NK-92 treated with Interleukin-12 subunit alpha and Interleukin-12 subunit beta, amount 100 ng/mL, for 24 hours (cell line): ENCODE measurements at regions not wholly inside any gene's neighbourhood (a gene's known extent, or its start where the extent isn't known, plus 50 kb on each side); places are given as distances from the start of the nearest gene placed in this dataset.
"Not testable (repeated sequence)": the region's sequence is repeated elsewhere in the genome, so short reads cannot be mapped to it uniquely, and the experiment has no call there.

Experiments used
- DNase-seq: peaks from one replicate; lab custom pipeline; 2025; lab: John Stamatoyannopoulos, UW

DNA sequence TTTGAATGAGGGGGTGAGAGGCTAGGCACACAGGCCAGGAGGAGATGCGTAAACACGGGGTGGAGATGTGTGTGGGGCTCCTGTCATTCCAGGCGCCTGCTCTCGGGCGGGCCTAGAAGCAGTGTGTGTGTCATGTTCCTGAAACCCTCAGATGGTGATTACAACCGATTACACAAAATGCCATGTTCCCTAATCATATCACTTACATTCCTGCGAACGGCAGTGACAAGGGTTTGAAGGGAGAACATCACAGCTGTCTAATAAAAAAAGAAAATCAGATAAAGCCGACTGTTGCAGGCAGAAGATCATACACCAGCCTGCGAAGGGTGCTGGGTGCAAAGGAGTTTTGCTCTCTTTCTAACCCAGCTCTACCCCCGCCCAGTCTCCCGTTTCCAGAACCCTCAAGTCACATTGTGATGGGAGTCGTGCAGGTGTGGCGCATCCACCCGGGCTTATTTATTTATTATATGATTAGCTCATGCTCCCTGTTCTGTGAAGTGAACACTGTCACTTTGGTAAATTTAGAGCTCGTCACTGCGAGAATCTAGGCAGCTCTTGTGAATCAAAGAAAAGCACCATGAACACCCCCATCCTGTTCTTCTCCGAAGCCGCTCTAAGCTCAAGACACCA, 140.3 kb downstream of the NR2F2 start:
- no peak for DNase-seq

DNA sequence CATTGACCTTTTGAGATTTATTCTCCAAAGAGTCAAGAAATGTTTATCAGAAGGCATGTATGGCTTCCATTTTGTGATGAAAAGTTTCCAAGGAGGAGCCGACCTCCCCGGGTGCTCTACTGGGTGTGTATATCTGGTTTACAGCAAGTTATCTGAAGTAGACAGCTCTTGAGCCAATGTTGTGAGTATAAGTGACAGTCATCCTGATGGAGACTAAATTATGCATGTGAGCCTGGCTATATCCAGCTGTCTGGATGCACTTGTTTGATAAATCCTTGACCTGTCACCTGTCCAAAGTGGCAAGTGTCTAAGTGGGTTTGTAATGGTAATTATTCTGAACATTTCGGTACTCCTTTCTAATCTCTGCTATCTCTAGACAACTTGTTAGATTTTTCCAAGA, 142.2 kb downstream of the NR2F2 start:
- no peak for DNase-seq

DNA sequence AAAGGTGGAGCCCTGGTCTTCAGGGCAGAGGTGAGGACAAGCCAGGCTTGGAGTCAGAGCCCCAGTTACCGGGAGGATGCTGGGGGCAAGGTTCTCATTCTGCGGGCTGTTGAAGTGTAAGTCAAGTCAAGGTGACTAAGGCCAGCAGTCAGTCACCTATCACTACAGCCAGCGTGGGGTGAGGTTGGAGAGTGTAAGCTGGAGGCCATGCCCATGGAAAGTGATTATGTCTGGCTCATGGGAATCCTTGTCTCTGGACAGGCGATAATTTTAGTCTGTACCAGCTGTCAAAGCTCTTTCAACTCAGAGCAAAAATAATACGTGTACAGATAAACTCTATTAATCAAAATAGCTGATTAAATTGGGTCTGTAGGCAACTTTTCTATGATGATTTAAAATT, 143.1 kb downstream of the NR2F2 start:
- no peak for DNase-seq

DNA sequence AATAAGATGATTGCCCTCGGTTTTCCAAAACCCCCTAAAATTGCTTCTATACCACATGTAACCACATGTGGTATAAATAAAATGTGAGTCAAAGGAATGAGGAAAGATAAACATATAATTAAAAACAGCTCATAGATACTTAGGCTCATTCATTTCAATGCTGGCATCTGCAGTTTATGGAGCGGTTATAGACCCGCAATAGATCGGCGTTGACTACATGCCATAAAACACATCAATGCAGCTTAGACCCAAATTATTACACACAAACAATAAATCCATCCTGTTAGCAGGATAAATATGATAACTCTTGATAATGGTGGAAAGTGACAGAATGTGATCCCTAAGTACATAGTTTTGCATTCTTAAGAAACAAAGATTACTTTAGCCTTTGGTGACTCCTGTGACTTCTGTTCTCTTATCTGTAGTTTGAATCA, 143.7 kb downstream of the NR2F2 start:
- no peak for DNase-seq

DNA sequence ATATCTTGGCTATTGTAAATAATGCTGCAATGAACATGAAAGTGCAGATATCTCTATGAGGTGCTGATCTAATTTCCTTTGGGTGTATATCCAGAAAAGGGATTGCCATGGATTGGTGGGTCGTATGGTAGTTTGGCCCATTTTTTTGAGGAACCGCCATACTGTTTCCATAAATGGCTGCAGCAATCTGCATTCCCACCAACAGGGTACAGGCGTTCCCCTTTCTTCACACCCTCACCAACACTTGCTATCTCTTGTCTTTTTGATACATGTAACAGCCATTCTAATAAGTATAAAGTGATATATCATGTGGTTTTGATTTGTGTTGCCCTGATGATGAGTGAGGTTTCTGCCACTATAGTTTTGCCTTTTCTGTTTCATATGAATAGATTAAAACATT, 146.7 kb downstream of the NR2F2 start:
- no peak for DNase-seq

DNA sequence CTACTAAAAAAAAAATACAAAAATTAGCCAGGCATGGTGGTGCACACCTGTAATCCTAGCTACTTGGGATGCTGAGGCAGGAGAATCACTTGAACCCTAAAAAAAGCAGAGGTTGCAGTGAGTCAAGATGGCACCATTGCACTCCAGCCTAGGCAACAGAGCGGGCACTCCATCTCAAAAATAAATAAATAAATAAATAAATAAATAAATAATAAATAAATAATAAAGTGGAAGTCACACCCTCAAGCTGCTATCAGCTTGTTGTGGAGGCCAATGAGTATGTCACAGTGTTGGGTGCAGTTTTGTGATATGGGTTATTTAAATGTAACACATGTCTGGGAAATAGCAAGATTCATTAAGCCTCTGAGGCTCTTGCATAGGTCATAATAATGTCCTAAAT, 153.9 kb downstream of the NR2F2 start:
- not testable (repeated sequence) for DNase-seq

DNA sequence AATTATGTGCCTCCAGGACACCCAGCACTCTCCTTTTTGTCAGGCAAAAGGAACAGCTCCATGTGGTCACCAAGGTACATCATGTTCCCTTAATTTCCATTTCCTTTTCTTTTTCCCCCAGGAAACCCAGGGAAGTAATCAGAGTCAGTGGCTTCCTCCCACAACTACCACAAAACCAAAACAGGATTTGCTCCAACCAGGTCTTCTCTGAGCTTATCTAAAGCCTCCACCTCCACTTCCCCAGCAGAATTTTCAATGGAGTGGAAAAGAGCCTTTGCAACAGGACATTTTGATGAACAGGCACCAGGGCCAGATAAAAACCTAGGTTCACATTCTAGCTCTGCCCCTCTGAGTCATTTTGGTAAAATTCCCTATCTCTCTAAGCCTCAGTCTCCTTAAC, 154.3 kb downstream of the NR2F2 start:
- DNase-seq = no peak

DNA sequence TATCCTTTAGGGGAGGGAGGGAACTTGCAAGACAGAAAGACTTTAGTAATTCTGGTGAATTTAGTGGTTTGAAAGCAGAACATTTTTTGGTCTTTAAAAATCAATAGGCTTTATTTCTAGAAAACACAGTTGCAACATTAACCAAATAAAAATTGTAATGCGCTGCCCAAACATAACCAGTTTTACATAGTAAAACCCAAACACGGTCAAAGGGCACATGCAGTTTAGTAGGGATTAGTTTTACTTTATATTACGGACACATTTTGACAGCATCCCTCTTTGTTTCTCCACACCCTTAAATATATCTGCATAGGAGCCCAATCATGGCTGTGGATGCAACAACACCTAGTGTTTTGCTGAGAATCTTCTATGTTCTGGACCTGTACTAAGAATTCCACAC, 156.7 kb downstream of the NR2F2 start:
- DNase-seq = no peak

DNA sequence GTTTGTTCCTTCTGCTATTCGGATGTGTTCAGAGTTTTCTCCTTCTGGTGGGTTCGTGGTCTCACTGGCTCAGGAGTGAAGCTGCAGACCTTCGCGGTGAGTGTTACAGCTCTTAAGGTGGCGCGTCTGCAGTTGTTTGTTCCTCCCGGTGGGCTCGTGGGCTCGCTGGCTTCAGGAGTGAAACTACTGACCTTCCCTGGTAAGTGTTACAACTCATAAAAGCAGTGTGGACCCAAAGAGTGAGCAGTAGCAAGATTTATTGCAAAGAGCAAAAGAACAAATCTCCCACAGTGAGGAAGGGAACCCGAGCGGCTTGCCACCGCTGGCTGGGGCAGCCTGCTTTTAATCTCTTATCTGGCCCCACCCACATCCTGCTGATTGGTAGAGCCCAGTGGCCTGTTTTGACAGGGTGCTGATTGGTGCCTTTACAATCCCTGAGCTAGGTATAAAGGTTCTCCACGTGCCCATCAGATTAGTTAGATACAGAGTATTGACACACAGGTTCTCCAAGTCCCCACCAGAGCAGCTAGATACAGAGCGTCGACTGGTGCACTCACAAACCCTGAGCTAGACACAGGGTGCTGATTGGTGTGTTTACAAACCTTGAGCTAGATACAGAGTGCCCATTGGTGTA, 160.7 kb downstream of the NR2F2 start:
- DNase-seq = not testable (repeated sequence)

DNA sequence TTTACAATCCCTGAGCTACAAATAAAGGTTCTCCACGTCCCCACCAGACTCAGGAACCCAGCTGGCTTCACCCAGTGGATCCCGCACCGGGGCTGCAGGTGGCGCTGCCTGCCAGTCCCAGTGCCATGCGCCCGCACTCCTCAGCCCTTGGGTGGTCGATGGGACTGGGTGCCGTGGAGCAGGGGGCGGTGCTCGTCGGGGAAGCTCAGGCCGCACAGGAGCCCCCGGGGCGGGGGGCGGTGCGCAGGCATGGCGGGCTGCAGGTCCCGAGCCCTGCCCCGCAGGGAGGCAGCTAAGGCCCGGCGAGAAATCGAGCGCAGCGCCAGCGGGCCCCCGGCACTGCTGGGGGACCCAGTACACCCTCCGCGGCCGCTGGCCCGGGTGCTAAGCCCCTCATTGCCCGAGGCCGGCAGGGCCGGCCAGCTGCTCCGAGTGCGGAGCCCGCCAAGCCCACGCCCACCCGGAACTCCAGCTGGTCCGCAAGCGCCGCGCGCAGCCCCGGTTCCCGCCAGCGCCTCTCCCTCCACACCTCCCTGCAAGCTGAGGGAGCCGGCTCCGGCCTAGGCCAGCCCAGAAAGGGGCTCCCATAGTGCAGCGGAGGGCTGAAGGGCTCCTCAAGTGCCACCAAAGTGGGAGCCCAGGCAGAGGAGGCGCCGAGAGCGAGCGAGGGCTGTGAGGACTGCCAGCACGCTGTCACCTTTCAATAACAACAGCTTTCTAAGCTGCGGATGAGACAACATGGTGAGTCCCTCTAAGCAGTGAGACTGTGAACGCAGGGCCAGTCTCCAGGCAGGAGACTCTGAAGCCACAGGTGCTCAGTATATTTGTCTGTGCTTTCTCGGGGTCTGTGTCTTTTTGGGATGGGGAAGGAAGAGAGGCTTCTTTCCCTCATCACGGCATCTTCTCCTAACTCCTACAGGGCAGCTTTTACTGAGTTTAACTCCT, 161.5 kb downstream of the NR2F2 start:
- DNase-seq = not testable (repeated sequence)

DNA sequence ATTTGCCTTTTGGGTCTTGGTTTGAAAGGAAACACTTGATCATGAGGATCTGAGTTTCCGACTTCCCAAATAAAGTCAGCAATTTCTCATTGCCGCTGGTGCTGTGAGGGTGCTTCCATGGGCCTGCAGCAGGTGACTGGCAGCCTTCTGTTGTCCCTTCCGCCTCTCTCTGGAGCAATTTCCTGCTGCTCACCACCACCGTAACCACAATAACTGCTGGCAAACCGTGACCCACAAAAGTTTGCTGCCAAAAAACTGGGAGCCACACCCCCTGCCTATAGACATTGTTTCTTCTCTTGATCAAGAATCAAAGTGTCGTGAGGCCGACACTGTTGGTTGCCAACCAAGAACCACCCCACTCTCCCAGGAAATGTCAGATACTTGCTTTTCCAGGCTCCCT, 164.0 kb downstream of the NR2F2 start:
- DNase-seq = no peak

DNA sequence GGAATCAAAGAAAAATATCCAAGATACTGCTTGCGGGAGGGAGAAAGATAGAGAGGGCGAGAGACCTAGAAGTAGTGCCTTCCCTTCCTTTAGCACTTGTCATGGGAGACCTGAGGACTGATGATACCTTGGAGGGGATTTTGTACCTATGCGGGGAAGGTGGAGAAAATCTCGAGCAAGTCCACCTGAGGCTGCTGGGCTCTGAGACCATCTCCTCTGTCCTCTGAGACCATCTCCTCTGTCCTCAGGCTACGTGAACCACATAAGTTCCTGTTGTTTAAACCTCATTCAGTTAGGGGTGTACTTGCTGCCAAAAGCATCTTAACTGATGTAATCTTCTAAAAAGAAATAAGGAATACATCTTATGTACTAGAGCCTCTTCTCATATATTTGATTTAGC, 164.9 kb downstream of the NR2F2 start:
- no peak for DNase-seq

DNA sequence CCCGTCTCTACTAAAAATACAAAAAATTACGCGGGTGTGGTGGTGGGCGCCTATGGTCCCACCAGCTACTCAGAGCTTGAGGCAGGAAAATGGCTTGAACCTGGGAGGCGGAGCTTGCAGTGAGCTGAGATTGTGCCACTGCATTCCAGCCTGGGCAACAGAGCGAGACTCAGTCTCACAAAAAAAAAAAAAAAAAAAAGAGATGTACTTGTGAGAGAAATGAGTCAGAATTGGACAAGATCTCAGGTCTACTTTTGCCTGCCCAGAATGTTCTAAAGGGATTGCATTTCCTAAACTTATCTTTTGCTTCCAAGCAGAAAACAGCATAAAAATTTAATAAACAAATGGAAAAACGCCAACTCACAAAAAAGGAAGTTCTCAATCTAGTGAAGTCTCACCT, 167.5 kb downstream of the NR2F2 start:
- no peak for DNase-seq

DNA sequence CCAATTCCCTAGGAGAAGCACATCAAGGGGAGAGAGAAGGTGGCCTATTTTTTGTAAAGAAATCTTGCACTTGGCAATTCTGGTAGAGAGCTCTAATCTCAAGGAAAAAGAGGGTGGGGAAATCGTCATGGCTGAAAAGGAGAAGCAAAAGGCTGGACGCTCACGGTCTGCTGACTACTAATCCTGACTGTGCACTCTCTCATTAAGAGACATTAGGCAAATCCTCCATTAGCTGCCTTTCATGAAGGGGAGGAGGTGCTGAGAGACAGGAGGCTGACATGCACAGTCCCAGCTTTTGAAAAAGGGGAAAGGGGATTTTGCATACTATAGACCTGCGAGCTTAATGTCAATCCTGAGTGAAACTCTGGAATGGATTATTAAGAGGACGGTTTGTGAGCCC, 170.0 kb downstream of the NR2F2 start:
- DNase-seq = no peak

DNA sequence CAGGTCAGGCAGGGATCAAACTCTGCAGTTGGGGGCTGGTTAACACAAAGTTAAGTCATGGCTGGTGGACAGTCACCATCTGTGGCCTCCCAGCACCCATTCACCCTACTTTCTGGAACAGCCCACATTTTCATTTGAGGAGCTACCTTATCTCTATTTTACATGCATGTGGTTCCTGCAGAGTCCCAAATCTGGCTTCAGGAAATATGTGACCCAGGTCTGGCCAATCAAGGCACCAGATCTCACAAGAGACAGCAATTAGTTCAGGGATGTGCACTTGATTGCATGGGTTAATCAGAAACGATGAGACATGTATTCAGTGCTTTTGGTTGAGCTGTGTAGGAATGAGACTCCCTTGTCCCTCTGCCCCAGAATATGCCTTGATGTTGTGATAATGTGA, 170.9 kb downstream of the NR2F2 start:
- DNase-seq = no peak

DNA sequence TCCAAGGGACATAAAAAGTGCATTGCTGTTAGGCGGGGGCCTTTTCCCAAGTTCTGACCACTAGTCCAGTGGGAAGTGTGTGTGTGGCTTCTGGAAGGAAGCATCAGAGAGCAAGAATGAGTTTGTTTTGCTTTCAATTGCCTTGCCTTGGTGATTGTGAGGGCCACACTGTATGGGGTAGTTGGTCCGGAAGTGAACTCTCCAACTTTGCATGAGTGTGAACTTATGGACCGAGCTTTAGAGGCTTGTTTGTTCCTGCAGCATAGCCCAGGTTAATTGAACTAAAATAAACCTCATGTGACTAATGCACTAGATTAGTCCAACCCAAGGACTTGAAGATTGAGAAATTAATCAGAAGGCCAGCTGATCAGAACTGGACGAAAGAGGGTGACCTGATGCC, 171.7 kb downstream of the NR2F2 start:
- DNase-seq = no peak

DNA sequence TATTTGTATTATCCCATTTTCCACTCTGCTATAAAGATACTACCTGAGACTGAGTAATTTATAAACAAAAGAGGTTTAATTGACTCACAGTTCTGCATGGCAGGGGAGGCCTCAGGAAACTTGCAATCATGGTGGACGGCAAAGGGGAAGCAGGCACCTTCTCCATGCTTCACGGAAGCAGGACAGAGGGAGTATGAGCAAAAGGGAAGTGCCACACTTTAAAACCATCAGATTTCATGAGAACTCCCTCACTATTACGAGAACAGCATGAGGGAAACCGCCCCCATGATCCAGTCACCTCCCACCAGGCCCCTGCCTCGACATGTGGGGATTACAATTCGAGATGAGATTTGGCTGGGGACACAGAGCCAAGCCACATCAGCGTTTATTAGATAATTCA, 172.8 kb downstream of the NR2F2 start:
- no peak for DNase-seq

DNA sequence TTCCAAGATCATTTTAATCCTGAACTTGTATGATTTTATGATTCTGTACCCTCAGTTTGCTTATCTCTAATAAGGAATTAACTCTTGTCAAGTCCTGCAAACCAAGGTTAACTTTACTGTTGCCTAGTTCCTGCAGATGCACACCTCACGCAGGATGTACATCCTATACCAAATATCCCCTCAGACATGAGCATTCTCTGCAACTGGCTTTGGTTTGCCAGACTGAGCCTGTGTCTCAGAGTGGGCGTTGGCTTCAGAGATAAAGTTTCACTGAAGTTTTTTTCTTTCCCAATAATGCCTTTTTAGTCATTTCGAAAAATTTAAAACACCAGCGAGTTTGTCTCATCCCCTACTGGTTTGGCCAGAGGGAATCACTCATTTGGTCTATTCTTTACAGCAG, 173.9 kb downstream of the NR2F2 start:
- DNase-seq = no peak

DNA sequence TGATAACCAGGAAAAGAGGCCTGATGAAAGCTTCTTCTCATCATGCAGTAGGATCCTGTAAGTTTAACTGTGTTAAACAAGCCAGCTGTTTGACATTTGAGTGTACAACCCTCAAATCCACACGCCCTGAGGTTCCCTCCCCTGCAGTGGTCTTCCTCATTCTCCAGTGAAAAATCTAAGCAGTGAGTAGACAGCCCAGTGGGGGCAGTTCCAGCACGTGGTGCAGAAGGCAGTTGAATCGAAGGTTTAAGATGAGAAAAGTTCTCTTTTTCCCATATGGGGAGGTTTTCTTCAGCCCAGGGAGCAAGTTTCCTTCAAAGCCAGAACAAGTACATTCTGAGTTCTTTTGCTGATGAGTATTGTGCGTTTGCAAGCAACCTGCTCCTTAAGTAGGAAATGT, 174.5 kb downstream of the NR2F2 start:
- DNase-seq = no peak

DNA sequence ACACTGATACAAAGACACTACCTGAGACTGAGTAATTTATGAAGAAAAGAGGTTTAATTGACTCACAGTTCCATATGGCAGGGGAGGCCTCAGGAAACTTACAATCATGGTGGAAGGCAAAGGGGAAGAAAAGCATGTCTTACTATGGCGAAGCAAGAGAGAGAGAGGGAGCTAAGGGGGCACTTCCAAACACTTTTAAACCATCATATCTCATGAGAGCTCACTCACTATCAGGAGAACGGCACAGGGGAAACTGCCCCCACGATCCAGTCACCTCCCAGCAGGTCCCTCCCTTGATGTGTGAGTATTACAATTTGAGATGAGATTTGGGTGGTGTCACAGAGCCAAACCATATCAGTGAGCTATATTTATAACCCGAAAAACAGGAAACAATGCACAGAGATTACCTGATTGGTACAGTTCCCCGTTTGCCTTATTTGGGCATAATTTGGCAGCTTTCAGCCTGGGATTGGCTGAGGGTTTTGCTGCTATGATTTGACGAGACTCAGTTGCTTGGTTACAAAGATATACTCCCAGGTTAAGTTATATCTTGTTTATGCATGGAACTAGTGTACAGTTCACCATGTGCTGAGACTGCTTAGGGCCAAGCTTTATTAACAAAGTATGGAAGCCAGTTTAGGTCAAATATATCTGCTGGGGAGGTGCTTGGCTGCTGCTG, 184.2 kb downstream of the NR2F2 start:
- DNase-seq = no peak

DNA sequence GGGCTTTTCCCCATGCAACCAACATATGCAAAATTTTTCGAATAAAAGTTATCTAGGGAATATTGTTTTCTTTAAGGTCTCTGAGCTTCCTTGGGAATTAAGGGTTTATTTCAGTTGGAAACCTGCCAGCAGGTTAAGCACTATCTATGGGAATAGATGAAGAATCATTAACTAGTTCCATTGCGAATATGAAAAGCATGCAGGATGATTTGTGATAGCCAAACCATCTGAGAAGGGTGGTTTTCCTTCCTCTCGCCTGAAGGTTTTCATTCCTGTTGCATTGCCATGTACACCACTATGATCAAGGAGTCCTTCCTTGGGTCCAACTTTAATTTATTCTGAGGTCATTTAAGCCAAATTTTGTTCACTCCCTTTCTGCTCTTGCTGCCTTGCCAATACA, 184.9 kb downstream of the NR2F2 start:
- DNase-seq = no peak

DNA sequence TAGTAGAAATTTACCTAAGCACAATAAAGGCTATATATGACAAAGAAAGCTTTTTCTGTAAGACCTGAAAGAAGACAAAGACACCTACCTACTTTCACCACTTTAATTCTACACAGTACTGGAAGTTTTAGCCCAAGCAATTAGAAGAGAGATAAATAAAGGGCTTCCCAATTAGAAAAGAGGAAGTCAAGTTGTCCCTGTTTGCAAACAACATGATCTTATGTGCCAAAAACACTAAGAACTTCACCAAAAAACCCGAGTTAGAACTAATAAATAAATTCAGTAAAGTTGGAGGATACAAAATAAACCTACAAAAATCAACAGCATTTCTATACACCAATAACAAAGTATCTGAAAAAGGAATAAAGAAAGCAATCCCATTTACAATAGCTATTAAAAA, 190.9 kb downstream of the NR2F2 start:
- DNase-seq = no peak
